ENCODE measurements at regions not wholly inside any gene's neighbourhood (a gene's known extent, or its start where the extent isn't known, plus 50 kb on each side); places are given as distances from the start of the nearest gene placed in this dataset.

DNA sequence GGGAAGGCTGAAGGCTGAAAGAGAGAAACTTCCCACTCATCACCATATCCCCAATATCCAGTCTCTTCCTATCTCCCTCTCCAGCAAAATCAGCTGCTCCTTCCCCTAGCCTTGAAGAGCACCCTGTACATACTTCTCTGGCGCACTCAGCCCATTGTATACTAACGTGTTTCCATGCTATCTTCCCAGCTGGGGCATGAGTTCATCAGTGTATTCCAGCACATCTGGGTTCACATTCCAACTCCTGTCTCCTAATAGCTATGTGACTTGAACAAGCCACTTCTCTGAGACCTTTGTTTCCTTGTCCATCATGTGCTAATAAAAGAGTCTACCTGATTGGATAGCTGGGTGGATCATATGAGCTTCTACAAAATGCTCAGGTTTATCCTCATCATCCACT, 51.1 kb upstream of the OLIG2 start:
- TF ChIP-seq CTCF (IDR thresholded peaks at IDR 0.05) (no peak), SIN3A (IDR thresholded peaks at IDR 0.05; ENCODE audit: borderline replicate concordance, insufficient read depth, low read depth, low read length) (no peak), POLR2AphosphoS5 (IDR thresholded peaks at IDR 0.05; ENCODE audit: low read depth, low read length) (no peak)

Data from Panc1 (cell line).